CD4-positive, alpha-beta T cell treated with Interleukin-4 for 1 hour (primary cell): ENCODE measurements at regions not wholly inside any gene's neighbourhood (a gene's known extent, or its start where the extent isn't known, plus 50 kb on each side); places are given as distances from the start of the nearest gene placed in this dataset.

Source experiments
- DNase-seq, 2 donors: peaks; one replicate each; pipeline ENCODE4 v3.0.0-alpha.2; 2020 to 2022

- no peak for DNase-seq
These were observed 347.4 kb downstream of the FGF9 start for GRCh38 chr13:22018076-22018835.

DNA sequence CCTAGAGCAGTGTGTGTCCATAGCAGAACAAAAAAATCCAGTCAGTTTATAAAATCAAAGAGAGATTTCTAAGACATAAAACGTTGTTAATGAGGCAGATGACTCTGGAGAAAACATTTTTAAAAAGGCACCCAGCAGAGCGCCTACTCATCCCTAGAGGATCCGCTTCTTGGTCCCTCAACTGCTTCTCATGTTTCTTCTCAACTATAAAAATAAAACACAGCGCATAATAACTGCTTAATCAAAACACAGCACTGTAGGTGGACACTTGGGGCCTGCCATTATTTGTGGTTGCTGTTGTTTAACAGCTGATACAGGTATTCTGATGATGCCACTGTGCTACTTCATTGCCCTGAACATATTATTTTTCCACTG, 347.9 kb downstream of the FGF9 start:
- no peak for DNase-seq

DNA sequence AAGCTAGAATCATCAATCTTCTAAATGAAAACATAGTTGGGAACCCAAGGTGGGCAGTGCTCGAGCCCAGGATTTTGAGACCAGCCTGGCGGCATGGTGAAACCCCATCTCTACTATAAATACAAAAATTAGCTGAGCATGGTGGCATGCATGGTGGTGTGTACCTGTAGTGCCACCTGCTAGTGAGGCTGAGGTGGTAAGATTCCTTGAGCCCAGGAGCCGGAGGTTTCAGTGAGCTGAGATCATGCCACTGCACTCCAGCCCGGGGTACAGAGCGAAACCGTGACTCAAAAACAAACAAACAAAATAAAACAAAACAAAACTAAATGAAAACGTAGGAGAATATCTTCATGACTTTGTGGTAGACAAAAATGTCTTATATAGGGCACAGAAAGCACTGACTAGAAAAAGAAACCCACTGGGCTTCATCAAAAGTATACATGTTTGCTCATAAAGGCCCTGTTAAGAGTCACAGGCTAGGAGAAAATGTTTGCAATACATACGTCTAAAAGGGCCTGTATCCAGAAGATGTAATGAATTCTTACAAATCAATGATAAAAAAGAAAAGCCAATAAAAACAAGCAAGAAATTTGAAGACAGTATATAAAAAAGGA, 353.6 kb downstream of the FGF9 start:
- DNase-seq, result no peak

GRCh38 chr13:22027566-22027965, 356.7 kb downstream of the FGF9 start:
- no peak for DNase-seq

GRCh38 chr13:22028831-22029230, 358.0 kb downstream of the FGF9 start:
- no peak for DNase-seq

- no peak for DNase-seq
These were observed 359.4 kb downstream of the FGF9 start for GRCh38 chr13:22030321-22030720.

DNA sequence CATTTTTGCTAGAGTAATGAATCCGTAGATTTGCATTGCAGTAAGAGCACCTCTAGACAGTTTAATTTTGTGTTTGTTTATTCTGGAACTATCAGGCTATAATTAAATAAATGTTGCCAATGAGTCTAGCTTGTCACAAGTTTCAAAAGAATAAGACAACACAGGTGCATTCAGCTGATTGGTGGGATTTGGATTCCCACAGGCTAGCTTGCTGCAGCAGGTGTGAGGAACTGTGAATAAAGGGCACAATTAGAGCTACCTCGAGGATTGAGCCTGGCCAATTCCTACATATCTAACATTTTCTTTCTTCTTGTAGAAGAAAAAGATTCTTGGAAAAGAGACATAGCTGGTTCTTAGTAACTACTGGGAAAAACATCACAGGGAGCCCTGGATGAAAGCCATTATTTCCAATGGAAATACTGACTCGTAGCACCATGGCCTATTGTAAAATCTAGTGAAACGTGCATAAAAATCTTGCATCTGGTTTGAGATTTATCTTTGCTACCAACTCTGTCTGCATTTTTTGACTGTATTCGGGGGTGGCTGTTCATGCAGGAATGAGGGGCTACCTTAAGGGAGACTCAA, 360.9 kb downstream of the FGF9 start:
- DNase-seq, result no peak

- no peak for DNase-seq
These were observed 362.0 kb downstream of the FGF9 start for GRCh38 chr13:22032905-22033304.

DNA sequence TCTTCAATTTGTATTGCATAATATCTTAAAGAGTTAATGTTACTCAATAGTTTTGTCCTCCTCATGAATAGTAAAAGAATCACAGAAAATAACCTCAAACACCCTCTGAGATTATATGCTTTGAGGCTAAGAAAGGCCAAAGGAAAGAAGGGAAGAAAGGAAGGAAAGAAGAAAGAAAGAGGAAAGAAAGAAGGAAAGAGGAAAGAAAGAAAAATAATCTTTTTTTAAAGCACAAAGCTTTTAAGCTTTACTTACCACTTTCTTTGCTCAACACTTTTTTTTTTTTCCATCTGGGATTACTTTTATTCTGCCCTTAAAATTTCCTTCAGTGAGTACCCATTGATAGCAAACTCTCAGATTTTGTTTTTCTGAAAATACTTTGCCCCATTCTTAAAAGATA, 369.1 kb downstream of the FGF9 start:
- no peak for DNase-seq

GRCh38 chr13:22040810-22041364, 370.0 kb downstream of the FGF9 start:
- DNase-seq, result no peak

DNA sequence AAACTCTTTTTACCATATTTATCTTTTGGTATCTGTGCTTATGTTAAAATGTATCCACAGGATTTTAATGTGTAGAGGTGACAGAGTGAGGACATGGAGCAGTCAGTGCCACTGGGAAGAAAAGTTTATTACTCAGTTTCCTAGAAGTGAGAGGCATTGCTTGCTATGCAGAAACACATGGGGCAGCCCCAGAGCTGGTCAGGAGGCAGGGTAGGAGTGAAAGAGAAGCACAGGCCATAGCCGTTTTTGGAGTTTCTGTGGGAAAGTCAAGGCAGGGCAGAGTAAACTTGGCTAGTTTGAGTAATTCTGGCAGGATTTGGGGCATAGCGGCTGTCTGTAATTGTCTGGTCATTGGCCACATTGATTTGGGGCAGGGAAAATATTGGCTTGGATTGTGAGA, 370.9 kb downstream of the FGF9 start:
- no peak for DNase-seq

DNA sequence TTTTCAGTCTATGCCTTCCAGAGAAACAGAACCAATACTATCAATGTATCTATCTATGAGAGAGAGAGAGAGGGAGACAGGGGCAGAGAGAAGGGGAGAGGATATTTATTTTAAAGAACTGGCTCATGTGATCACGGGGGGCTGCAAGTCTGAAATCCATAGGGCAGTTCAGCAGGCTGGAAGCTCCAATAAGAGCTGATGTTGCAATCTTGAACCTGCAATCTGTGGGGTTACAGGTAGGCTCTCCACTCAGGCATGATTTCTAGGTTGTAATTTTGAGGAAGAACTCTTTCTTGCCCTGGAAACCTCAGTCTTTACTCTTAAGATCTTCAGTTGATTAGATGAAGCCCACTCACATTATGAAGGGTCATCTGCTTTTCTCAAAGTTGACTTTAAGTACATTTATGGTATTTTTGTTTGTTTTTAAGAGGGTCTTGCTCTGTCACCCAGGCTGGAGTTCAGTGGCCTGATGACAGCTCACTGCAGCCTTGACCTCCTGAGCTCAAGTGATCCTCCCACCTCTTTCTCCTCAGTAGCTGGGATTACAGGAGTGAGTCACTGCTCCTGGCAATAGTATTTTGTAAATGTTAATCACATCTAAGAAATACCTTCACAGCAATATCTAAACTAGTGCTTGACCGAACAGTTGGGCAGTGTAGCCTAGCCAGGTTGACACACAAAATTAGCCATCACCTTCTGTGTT, 376.4 kb downstream of the FGF9 start:
- no peak for DNase-seq

DNA sequence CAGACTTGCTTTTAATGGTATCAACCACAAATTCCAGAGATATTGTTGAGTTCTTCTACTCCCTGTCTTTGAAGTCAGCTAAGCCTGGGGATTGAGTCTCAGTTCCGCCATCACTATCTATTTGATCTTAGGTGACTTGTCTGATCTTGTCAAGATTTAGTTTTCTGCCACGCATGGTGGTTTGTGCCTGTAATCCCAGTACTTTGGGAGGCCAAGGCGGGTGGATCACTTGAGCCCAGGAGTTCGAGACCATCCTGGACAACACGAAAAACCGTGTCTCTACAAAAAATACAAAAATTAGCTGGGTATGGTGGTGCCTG, 376.9 kb downstream of the FGF9 start:
- DNase-seq, result no peak

- no peak for DNase-seq
These were observed 378.5 kb downstream of the FGF9 start for GRCh38 chr13:22049384-22049783.

DNA sequence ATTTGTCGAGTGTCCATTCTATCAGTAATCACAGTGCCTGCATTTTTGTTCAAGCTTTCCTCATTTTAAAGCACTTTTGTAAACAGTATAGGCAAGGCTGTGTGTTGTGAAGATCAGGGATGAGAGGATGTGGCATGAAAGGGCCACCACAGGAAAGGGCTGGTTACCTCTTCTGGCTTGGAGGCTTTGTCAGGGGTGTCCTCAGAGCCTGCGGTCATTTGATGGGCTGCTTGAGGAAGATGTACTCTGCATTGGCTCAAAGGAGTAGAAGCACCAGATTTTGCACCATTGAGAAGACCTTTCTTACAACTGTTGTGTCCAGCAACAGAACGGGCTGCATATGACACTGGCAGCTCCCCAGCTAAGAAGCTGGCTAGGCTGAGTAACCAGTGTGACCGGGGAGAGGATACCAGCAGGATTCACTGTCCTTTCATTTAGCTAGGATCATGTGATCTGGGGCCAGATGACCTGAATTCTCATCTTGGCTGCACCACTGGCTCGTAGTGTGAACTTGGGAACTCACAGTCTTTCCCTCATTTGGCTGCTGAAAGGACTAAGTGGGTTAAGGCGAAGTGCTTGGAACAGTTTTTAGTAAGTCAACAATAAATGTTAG, 380.2 kb downstream of the FGF9 start:
- no peak for DNase-seq

- DNase-seq, result no peak
These were observed 382.2 kb downstream of the FGF9 start for GRCh38 chr13:22053053-22053452.

GRCh38 chr13:22055259-22055658, 384.4 kb downstream of the FGF9 start:
- DNase-seq, result no peak

GRCh38 chr13:22060187-22060586, 389.3 kb downstream of the FGF9 start:
- no peak for DNase-seq

DNA sequence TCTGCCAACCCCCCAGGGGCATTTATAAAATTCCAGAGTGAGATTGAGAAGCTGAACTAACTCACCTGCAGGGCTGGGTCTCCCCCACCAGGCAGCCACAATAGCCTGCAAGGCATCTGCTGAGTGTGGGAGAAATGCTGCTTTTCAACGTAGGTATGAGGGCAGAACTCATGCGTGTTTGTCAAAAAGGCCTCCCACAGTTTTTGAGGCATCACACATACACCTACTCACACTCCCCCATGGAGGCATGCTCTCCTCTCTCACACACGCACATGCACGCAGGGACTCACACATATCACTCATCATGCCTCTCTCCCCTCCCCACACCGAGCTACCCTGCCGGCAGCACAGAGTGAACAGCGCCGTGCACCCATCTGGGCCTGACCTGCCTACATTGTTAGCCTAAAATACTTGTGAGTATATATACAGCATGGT, 390.5 kb downstream of the FGF9 start:
- peak; percentile 53 to 54 for DNase-seq

GRCh38 chr13:22061806-22062391, 391.0 kb downstream of the FGF9 start:
- peak; percentile 42 to 84 for DNase-seq

DNA sequence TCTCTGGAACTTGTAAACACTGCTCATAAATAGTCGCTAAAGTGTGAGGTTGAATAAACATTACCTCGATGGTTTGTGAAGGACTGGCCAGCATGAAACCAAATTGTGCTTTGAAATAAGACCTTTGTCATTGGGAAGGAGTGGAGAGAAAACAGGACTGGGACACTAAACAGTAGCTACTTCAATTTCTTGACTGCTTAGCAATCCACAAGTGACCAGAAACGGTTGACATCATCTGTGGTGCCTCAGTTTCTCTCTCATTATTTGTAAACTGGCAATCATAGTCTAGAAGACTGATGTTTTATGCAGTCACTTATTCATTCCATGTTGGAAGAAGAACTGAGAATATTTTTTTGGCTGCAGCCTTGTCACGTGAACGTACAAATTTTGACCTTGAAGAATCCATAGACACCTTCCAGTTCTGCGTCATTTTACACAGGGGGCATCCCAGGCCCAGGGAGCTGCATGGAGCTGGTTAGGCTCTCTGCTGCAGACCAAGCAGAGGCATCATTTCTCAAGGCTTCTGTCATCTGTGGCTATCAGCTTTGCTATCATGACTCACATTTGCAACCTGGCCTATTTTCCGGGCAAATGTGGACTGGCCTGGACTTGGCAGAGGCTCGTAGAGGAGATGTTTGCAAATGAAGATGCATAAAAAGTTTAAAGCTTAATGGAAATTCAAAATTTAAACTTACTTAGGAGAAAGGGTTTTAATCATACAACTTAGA, 391.8 kb downstream of the FGF9 start:
- no peak for DNase-seq
